HFFc6 (cell line): ENCODE measurements at regions not wholly inside any gene's neighbourhood (a gene's known extent, or its start where the extent isn't known, plus 50 kb on each side); places are given as distances from the start of the nearest gene placed in this dataset.
"Not testable (repeated sequence)": the region's sequence is repeated elsewhere in the genome, so short reads cannot be mapped to it uniquely, and the experiment has no call there.

Experiments used
- DNase-seq: peaks from one replicate; pipeline ENCODE4 v3.0.0-alpha.2; 2018
- H3K27ac Mint-ChIP-seq: 2 replicates; pipeline ENCODE4 v1.8.0; 2020; ENCODE audit warnings: mild to moderate bottlenecking, mixed read lengths
- H3K27me3 Mint-ChIP-seq: 2 replicates; pipeline ENCODE4 v1.8.0; 2021; ENCODE audit warnings: mild to moderate bottlenecking, moderate library complexity, mixed read lengths; ENCODE audit not compliant: insufficient read depth
- H3K36me3 Mint-ChIP-seq: 2 replicates; pipeline ENCODE4 v1.8.0; 2021; ENCODE audit warnings: low read depth, mixed read lengths
- H3K4me1 Mint-ChIP-seq: 2 replicates; pipeline ENCODE4 v1.8.0; 2020; ENCODE audit warnings: low read depth, mixed read lengths
- H3K4me3 Mint-ChIP-seq: 2 replicates; pipeline ENCODE4 v1.8.0; 2020; ENCODE audit warnings: mild to moderate bottlenecking, moderate library complexity, mixed read lengths
- H3K9me3 Mint-ChIP-seq: 2 replicates; pipeline ENCODE4 v1.8.0; 2020; ENCODE audit warnings: mild to moderate bottlenecking, mixed read lengths
- CTCF ChIP-seq: fragments of 200-600 bp; sonication (generic); IDR thresholded peaks from 2 replicates; pipeline ENCODE4 v1.5.0; 2021; ENCODE audit warnings: antibody characterized with exemption, mild to moderate bottlenecking

GRCh38 chr10:121379013-121379412, 219.2 kb downstream of the FGFR2 start:
- DNase-seq, result no peak
- Mint-ChIP-seq H3K9me3 (peaks cover 62% of the 10 kb centered on the region), H3K27ac (no peak overlapping the region), H3K4me3 (no peak overlapping the region), H3K27me3 (no peaks in the 10 kb centered on the region), H3K36me3 (peaks cover 11% of the 10 kb centered on the region), H3K4me1 (no peaks in the 10 kb centered on the region)
- no peak for TF ChIP-seq CTCF

- Mint-ChIP-seq H3K9me3 (peaks cover 70% of the 10 kb centered on the region), H3K27me3 (no peaks in the 10 kb centered on the region), H3K27ac (no peak overlapping the region), H3K36me3 (peaks cover 11% of the 10 kb centered on the region), H3K4me3 (no peak overlapping the region), H3K4me1 (no peaks in the 10 kb centered on the region)
- no peak for TF ChIP-seq CTCF
- no peak for DNase-seq
Measured at GRCh38 chr10:121380211-121380610, 218.0 kb downstream of the FGFR2 start.

GRCh38 chr10:121382029-121382520, 216.2 kb downstream of the FGFR2 start:
- H3K4me1 Mint-ChIP-seq, H3K27me3 Mint-ChIP-seq, H3K4me3 Mint-ChIP-seq, H3K27ac Mint-ChIP-seq, DNase-seq: not testable (repeated sequence)
- Mint-ChIP-seq H3K36me3 (peaks cover 11% of the 10 kb centered on the region), H3K9me3 (peaks cover 81% of the 10 kb centered on the region)

GRCh38 chr10:121385136-121385535, 213.1 kb downstream of the FGFR2 start:
- Mint-ChIP-seq H3K36me3 (peaks cover 11% of the 10 kb centered on the region), H3K27ac (no peak overlapping the region), H3K9me3 (peaks cover 57% of the 10 kb centered on the region), H3K27me3 (no peaks in the 10 kb centered on the region), H3K4me1 (no peaks in the 10 kb centered on the region), H3K4me3 (no peak overlapping the region)
- no peak for TF ChIP-seq CTCF
- DNase-seq, result no peak

- no peak for TF ChIP-seq CTCF
- Mint-ChIP-seq H3K36me3 (no peaks in the 10 kb centered on the region), H3K27ac (no peak overlapping the region), H3K27me3 (no peaks in the 10 kb centered on the region), H3K4me3 (no peak overlapping the region), H3K9me3 (peaks cover 45% of the 10 kb centered on the region), H3K4me1 (no peaks in the 10 kb centered on the region)
- no peak for DNase-seq
Measured at GRCh38 chr10:121392657-121393056, 205.6 kb downstream of the FGFR2 start.

- no peak for DNase-seq
- Mint-ChIP-seq H3K9me3 (peaks cover 49% of the 10 kb centered on the region), H3K4me1 (no peaks in the 10 kb centered on the region), H3K27ac (no peak overlapping the region), H3K36me3 (no peaks in the 10 kb centered on the region), H3K27me3 (no peaks in the 10 kb centered on the region), H3K4me3 (no peak overlapping the region)
- no peak for TF ChIP-seq CTCF
Measured at GRCh38 chr10:121393522-121393921, 204.7 kb downstream of the FGFR2 start.

GRCh38 chr10:121400507-121400906, 197.7 kb downstream of the FGFR2 start:
- H3K4me3 Mint-ChIP-seq, H3K4me1 Mint-ChIP-seq, H3K27me3 Mint-ChIP-seq, H3K27ac Mint-ChIP-seq, H3K36me3 Mint-ChIP-seq, DNase-seq: not testable (repeated sequence)
- H3K9me3 Mint-ChIP-seq, result peaks cover 44% of the 10 kb centered on the region
